ENCODE measurements at regions not wholly inside any gene's neighbourhood (a gene's known extent, or its start where the extent isn't known, plus 50 kb on each side); places are given as distances from the start of the nearest gene placed in this dataset.

DNA sequence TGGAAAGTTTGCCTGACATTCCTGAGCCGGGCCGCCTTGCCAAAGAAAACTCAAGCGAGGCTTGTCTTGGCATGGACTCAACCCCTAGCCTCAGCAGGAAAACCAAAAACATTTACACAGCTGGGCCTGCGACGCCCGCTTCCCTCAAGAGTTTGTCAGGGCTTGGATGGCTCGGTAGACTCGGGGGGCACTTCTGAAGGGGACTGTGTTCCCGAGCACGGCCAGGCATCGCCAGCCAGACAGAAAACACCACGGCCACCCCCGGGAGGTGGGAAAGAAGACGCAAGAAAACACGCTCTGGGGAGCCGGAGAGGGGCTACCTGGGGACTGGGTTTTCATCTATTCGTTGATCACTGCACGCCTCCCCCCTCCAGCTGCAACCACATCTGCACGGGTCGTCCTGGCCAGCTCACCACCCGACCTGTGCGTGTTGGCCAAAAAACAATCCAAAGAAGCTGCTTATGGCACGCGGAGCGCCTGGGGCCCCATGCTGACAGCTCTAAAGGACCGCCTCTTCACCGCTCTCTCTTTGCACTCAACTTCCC lies 380.7 kb downstream of the MN1 start:
- DNase-seq (ENCODE audit: low read depth): no peak

DNA sequence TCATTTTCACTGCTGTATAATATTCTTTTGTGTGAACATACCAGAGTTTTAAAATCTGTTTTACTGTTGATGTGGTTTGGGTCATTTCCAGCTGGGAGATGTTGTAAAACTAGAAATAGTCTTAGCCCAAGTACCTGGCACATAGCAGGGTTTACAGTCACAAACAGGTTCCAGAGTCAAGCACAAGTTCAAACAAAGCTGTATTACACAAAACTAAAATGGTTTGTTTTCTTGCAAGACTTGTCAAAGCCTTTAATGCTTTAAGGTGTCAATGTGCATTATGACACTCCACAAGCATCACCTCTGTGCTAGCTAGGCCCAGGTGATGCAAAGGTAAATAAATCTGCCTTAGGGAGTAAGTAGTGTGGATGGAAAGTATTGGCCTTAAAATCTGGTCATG lies 379.1 kb downstream of the MN1 start:
- DNase-seq (ENCODE audit: low read depth): no peak

DNA sequence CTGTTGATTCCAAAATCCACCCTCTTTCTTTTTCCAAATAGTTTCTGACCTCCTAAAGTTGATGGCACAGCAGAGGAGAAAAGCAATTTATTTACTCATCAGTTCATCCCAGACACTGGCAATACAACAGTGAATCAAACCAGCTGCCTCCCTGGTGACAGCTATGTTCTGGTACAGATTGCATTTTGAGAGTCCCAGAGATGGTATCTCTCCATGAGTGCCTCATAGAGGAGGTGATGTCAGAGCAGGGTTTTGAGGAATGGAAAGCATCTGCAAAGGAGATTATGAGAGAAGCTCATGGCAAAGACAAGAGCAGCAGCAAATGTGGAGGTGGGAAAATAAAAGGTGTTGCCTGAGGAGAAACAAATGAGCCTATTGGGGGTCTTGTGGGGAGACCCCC lies 377.2 kb downstream of the MN1 start:
- DNase-seq (ENCODE audit: low read depth): no peak

DNA sequence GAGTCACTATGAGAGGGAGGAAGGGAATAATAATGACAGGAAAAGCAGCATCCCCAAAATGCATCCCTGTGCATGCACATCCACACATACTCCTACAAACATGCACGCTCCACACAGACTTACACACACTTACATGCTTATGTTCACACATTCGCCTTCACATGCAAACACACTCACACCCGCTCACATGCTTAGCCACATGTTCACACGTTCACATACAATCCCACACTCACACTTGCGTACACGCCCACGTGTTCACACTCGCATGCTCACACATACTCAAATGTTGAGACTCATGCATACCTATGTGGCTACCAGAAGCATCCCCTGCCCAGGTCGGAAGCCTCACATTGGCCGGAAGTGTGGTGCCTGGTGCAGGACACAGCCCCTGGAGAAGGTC lies 372.1 kb downstream of the MN1 start:
- no peak for DNase-seq (ENCODE audit: low read depth)

DNA sequence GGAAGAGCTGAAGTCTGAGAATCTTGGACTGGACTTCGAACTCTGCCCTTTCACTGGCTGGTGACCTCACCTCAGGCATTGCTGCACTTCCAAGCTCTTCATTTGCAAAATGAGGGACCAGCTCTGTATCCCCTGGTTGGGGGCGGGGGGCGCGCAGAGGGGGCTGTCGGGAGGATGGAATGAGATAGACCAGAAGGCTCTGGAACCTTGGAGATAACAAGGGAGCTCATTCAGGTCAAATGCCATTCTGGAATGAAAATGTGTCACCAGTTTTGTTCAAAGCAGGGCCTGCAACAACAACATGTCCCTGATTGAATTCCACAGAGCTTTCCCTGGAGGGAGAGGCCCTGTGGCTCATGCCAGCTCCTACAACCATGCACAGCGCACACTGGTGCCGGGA lies 370.5 kb downstream of the MN1 start:
- DNase-seq (ENCODE audit: low read depth): no peak

DNA sequence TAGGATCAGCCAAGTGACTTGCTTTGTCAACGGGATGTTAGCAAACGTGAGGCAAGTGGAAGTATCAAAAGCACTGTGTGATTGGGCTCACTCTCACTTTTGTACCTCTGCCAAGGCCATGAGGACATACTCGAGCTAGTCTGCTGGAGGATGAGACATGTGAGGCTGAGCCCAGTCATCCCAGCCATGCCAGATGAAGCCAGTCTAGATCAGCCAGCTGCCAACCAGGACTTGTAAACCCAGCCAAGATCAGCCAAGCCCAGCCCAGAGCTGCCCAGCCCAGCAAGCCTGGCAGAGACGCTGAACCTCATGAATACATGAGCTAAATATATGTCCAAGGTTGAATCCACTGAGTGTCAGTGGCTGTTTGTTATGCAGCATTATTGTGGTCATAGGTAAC lies 369.7 kb downstream of the MN1 start:
- no peak for DNase-seq (ENCODE audit: low read depth)

DNA sequence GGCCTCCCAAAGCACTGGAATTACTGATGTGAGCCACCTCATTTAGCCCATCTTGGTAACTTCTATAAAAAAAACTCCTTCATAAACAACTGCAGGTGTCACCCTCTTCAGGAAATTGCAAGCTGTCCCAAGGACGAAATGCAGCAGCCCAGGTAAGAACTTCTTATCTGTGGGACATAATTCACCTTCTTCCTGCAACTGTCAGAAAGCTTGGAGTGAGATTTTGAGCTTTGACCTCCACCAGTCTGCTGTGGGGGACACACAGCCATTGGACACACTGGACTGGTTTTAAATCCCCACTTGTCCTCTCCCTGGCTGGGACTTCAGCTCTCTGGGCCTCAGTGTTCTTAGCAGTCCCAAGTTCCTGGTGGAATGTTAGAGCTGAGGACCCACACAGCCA lies 368.5 kb downstream of the MN1 start:
- DNase-seq (ENCODE audit: low read depth): no peak

DNA sequence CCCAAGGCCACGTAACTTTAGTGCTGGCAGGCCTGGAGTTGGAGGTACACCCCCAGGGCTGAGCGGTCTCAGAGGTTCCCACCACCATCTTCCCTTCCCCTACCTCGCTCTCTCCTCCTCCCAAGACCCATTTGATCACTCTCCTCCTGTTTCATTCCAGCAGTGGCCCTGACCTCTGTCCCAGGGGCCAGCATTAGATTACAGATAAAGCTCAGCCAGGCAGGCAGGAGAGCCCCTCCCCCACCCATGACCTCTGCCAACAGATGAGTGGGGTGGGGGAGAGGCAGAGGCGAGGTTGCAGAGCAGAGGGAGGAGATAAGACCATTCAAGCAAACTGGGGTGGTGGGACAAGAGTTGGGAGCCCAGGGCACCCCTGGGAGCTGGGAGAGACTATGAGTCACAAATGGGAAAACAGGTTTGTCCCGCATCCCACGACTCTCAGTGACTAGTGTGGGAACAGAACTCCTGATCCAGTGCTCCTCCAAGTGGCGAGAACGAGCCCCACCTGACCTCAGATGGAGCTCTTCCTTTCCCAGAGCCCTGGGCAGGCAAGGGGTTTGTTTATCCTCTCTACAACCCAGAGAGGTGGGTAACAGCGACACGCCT lies 367.9 kb downstream of the MN1 start:
- no peak for DNase-seq (ENCODE audit: low read depth)

DNA sequence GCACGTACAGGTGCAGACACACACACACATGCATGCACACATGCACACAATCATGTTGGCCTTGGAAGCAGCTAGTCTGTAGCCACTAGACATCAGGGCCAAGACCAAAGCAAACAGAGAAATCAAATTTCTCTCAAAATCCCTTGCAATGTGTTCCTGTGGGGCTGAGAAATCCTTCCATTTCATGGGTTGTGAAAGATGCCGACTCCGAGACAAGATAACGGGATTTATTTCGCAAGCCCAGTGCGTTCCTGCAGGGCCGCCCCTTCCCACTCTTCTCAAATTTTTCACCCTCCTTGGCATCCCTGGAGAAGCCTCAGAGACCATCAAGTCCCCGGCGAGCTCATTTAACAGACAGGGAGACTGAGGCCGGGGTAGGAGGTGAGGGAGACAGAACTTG lies 366.7 kb downstream of the MN1 start:
- no peak for DNase-seq (ENCODE audit: low read depth)

DNA sequence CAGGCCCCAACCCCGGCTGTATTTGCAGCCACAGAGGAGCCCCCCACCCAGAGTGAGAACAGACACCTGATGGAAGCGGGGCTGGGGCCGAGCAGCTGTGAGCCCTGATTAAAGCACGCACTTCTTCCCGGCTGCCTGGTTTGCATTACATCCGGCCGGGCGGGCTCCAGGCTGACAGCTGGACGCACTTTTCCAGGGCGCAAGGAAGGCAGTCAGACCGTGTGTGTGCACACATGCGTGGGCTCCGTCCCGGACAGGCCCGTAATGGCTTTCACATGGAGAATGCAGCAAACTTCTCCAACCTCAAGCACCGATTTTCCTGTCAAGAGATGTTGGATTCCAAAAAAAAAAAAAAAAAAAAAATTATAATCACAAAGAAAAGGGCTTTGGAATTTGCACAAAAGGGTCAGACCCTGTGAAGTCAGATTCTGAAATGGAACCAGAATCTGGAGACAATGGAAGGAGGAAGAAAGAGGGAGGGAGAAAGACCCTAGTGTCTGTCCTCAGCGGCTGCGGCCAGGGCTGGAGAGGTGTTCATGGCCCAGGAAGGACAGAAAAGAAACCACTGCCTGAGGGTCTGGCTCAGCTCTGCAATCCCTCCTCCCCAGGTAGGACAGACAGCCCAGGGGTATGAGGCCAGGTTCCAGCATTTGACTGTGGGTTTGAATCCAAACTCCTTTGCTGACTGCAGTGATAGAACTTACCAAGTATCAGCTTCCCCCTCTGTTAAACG lies 365.5 kb downstream of the MN1 start:
- DNase-seq (ENCODE audit: low read depth): no peak

DNA sequence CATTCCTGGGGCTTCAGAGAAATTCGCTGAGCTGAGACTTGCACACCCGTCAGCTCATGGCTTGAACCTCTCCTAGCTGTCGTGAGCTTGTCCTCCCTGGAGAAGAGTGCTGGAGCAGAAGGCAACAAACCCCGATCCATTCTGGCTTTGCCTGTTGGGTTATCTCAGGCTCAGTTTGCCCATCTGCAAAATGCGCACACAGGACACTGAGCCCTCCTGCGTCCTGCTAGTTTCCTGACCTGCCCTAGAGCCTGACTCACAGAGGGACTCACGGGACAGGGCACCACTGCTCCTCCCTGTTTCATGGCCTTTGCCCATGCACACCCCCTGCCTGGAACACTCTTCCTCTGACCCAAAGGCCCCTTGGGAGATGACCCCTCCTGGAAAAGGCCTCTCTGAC lies 365.0 kb downstream of the MN1 start:
- no peak for DNase-seq (ENCODE audit: low read depth)

DNA sequence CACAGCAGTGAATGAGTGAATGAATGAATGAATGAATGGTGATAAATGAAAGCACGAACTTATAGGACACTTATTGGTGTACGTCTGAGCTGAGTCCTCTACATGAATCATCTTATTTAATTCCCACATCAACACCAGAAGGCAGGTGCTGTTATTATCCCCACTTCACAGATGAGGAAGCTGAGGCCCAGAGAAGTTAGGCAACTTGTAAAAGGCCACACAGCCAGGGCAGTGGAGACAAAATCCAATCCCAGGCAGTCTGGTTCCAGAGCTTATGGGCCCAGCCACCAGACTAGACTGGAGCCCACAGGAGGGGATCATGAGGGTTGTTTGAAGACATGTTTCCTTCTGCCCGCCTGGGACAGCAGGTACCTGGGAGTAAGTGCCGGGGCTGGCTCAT lies 364.0 kb downstream of the MN1 start:
- DNase-seq (ENCODE audit: low read depth): no peak

DNA sequence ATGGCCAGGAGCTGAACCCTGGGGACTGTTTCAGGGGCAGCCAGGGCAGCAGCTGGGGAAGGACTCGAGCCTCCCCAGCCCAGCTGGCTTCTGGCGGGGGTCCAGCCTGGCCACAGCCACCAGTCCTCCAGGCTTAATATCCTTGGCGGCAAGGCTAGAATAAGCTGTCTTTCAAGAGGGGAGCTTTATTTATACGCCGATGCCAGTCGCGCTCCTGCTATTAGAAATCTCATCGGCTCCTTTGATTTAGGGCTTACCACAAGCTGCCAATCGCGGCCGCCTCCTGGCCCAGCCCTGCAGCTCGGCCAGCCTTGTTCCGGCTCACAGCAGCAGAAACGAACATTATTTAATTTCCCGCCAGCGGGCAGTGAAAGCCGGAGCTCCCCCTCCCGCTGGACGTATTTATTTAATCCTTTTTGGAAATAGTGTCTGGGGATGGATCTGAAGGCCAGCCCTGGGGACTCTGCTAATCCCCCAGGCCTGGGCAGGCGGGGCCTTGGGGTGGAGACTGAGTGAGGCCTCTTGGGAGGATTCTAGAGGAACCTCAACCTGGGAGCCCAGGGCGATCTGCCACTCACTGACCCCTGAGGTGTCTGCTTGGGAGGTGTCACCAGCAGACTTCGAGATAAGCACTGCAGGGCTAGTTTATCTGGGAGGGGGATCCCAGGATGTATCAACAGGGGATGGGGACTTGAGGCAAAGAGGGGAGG lies 363.1 kb downstream of the MN1 start:
- DNase-seq (ENCODE audit: low read depth): no peak

DNA sequence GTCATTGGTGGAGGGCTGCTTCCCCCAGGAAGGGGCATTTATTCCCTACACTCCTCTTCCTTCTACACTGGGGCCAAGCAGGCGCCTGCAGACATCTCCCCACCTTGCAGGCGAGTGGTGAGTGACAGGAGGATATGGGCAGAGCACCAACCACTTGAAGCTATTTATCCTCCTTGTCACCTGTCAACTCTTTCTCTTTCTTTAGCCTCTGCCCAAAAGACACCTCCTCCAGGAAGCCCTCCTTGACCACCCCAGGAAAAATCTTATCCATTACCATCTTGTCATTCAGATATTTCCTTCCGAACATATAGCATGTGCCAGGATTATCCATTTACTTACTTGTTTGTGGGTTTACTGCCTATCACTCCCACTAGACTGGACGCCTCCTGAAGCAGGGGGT lies 362.4 kb downstream of the MN1 start:
- DNase-seq (ENCODE audit: low read depth): no peak

DNA sequence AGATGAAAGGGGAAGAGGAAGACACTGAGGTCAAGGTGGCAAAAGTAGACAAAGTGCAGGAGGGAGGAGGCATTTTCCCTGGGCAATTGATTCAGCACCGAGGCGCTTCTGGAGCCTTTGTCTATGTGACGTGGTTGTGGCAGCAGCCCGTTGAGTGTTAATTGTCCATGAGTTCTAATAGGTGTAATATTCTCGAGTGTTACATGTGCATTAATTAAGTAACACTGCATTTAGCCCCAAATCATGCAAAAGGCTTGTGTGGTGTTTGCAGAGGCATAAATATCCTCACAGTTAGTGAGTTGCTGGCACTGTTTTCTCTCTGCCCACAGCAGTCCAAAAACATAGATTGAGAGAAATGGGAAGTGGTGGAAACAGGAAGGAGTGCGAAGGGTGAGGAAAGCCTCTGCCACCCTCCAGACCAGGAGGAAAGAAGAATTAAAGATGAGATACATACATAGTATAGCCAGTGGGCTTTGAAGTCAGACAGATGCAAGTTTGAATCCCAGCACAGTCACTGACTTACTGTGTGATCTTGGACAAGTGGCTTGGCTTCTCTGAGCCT lies 361.2 kb downstream of the MN1 start:
- DNase-seq (ENCODE audit: low read depth): no peak

DNA sequence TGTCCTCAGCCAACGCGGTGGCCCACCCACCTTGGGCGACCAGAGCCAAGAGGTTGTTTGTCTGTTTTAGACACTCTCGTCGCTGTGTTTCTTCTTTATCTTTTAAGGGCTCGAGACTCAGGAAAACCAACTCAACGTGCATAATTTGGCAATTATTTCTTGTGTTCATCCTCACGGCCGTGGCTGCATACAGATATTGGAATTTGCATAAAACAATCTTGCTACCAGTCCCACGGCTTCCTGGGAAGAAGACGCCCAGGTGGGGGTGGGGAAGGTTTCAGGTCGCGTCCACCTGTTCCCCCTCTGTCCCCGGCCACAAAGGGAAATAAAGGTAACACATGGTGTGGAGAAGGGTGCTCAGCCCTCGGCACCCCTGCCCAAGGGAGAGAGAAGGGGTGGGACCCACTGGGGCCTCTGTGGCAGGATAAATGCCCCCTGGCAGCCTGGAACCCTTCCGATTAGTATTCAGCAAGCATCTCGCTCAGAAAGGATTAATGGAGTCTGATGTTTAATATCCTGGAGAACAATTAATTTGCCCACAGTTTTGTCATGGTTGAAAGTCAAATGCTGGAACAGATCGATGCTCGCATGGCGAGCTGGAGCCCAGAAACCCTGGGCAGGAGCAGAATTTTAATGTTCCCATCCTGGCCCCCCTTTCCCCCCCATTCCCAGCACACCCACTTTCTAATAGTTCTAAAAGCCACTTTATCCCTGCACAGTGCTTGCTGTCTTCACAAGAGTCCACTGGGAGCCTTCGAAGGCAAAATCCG lies 359.7 kb downstream of the MN1 start:
- DNase-seq (ENCODE audit: low read depth): no peak

DNA sequence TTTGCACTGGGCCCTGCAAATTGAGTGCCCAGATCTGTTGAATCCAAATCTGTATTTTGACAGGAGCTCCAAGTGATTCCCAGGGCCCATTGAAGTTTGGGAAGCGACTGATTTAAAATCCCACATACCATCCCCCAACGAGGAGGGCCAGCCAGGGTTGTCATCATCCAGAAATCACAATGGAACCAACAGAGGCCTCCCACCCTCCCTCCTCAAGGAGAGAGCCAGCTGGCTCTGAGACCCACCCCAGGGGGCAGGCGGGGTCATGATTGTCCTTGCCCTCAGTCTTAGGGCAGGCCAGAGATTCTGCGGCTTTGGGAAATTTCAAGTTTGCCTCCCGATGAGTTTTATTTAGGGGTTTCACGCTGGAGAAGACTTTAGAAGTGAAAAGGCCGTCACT lies 358.2 kb downstream of the MN1 start:
- no peak for DNase-seq (ENCODE audit: low read depth)

DNA sequence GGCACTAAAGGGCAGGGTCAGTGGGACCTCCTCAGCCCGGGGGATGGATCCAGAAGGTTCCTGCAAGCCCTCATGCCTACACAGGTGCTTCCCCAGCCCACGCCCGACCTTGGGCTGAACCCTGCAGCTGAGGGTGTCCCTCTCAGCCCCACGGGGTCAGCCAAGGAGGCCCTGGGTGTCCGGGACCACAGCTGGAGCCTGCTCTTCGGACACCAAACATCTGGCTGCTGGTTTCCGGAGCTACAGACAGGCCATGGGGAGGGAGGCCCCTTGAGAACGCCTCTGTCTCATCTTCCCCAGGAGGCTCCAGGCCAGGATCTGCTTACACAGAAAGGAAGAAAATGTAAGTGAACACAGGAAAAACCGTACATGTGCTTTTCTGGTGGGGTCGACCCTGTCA lies 355.7 kb downstream of the MN1 start:
- DNase-seq (ENCODE audit: low read depth): no peak

DNA sequence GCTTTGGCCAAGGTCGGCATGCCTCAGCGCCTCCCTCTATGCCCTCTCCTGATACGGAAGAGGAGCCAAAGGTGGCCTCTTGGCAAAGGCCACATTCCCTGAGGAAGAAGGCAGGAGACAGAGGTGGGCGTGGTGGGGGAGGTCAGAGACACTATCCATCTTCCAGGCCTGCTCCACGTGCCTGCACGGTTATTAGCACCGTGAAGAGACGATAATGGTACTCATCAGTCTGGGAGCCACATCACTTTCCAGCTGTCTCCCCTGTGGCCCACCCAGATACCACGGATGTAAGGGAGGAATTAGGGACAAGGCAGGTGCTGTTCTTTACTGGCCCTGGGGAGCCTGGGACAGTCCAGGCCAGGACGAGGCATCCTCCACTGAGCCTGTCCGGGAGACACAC lies 354.3 kb downstream of the MN1 start:
- no peak for DNase-seq (ENCODE audit: low read depth)

DNA sequence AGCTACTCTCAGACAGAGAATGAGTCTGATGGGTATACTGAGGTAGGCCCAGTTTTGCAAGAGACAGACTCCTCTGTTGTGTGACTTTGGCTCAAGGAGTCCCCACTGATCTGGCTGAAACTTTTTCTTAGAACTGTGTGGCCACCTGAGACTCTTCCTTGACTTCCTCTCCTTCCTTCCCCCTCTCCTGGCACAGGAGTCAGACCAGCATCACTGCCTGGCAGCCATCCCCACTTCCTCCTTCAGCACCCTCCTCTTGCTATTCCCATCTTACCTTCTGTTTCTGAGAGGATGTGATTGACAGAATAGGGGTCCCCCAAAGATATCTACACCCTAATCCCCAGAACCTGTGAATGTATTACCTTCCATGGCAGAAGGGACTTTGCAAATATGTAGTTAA lies 351.1 kb downstream of the MN1 start:
- no peak for DNase-seq (ENCODE audit: low read depth)

DNA sequence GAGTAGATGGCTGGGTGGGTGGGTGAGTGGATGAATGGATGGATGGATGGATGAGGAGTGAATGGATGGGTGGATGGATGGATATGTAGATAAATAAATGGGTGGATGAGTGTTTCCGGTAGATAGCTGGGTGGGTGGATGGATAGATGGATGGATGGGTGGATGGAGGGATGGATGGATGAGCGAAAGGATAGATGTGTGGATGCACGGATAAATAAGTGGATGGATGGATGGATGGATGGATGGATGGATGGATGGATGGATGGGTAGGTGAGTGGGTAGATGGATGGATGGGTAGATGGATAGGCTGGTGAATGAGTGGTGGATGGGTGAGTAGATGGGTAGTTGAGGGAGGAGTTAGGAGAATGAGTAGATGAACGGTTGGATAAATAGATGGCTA lies 349.3 kb downstream of the MN1 start:
- no peak for DNase-seq (ENCODE audit: low read depth)

DNA sequence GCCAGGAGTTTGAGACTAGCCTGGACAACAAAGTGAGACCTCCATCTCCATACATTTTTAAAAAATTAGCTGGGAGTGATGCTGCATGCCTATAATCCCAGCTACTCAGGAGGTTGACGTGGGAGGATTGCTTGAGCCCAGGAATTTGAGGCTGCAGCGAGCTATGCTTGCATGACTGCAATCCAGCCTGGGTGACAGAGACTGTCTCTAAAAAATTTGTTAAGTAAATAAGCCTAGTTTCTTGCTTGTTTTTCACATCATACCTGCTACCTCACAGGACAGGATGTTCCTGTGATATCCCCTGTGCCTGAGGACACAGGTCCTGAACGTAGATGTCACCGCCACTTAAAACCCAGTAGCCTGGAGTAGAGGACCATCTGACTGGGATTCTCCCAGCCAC lies 348.6 kb downstream of the MN1 start:
- no peak for DNase-seq (ENCODE audit: low read depth)

All from activated gamma-delta T cell treated with anti-CD3 and anti-CD28 coated beads, Interleukin-2, amount 50 U/mL, for 16 hours (primary cell).